Liver (tissue), 8 donors: ENCODE measurements at regions not wholly inside any gene's neighbourhood (a gene's known extent, or its start where the extent isn't known, plus 50 kb on each side); places are given as distances from the start of the nearest gene placed in this dataset.

Source experiments
- DNase-seq: peaks from one replicate; pipeline ENCODE4 v3.0.0-alpha.2; 2017; ENCODE audit warnings: low spot score
- H3K27ac ChIP-seq, 2 donors: one replicate each; pipeline ENCODE4 v1.7.0; 2013; ENCODE audit warnings: inconsistent platforms in 2 of 2, low read length in 2 of 2, control low read depth in 1 of 2, low read depth in 1 of 2, mild to moderate bottlenecking in 1 of 2
- H3K27me3 ChIP-seq, 4 donors: one replicate each; pipeline versions ENCODE4 v1.6.1 to v1.7.0; 2013; ENCODE audit warnings: low read length in 3 of 4, inconsistent platforms in 1 of 4, mild to moderate bottlenecking in 1 of 4, moderate library complexity in 1 of 4; ENCODE audit not compliant: control insufficient read depth in 4 of 4, insufficient read depth in 4 of 4
- H3K36me3 ChIP-seq, 4 donors: one replicate each; pipeline versions ENCODE4 v1.6.1 to v1.7.0; 2013; ENCODE audit warnings: low read length in 3 of 4, mild to moderate bottlenecking in 3 of 4, low read depth in 1 of 4, moderate library complexity in 1 of 4; ENCODE audit not compliant: control insufficient read depth in 4 of 4, insufficient read depth in 3 of 4
- H3K4me1 ChIP-seq, 4 donors: one replicate each; pipeline versions ENCODE4 v1.6.1 to v1.7.0; 2013; ENCODE audit warnings: low read length in 3 of 4, mild to moderate bottlenecking in 3 of 4, moderate library complexity in 1 of 4; ENCODE audit not compliant: control insufficient read depth in 4 of 4, insufficient read depth in 4 of 4
- H3K4me3 ChIP-seq, 3 donors: one replicate each; pipeline versions ENCODE4 v1.6.1 to v1.7.0; 2013; ENCODE audit warnings: low read length in 3 of 3, control low read depth in 1 of 3, low read depth in 1 of 3, mild to moderate bottlenecking in 1 of 3
- H3K9ac ChIP-seq, 2 donors: one replicate each; pipeline ENCODE4 v1.7.0; 2013; ENCODE audit warnings: low read length in 2 of 2, mild to moderate bottlenecking in 2 of 2, moderate library complexity in 2 of 2, control low read depth in 1 of 2, low read depth in 1 of 2
- H3K9me3 ChIP-seq, 4 donors: one replicate each; pipeline versions ENCODE4 v1.6.1 to v1.7.0; 2013; ENCODE audit warnings: low read length in 3 of 4; ENCODE audit not compliant: control insufficient read depth in 4 of 4
- EGR1 ChIP-seq, 2 donors: IDR thresholded peaks; 2 replicates each; pipeline ENCODE4 v1.6.1; 2016 to 2018; ENCODE audit warnings: antibody characterized with exemption in 2 of 2, low read depth in 2 of 2
- FOXA1 ChIP-seq: IDR thresholded peaks from 2 replicates; pipeline ENCODE4 v1.6.1; 2016; ENCODE audit warnings: antibody characterized with exemption
- FOXA2 ChIP-seq: IDR thresholded peaks from 2 replicates; pipeline ENCODE4 v1.6.1; 2016; ENCODE audit warnings: antibody characterized with exemption
- GABPA ChIP-seq, 2 donors: IDR thresholded peaks in 1 of 2; conservative IDR thresholded peaks in 1 of 2; 2 replicates each; pipeline ENCODE4 v1.6.1; 2016; ENCODE audit warnings: antibody characterized with exemption in 2 of 2, mild to moderate bottlenecking in 1 of 2, moderate library complexity in 1 of 2
- HNF4A ChIP-seq, 2 donors: conservative IDR thresholded peaks; 2 replicates each; pipeline ENCODE4 v1.6.1; 2016; ENCODE audit warnings: antibody characterized with exemption in 2 of 2, mild to moderate bottlenecking in 2 of 2
- HNF4G ChIP-seq: IDR thresholded peaks from 2 replicates; pipeline ENCODE4 v1.6.1; 2016; ENCODE audit warnings: antibody characterized with exemption
- JUND ChIP-seq, 2 donors: IDR thresholded peaks; 2 replicates each; pipeline ENCODE4 v1.6.1; 2016; ENCODE audit warnings: antibody characterized with exemption in 2 of 2
- RAD21 ChIP-seq, 2 donors: IDR thresholded peaks; 2 replicates each; pipeline ENCODE4 v1.6.1; 2016; ENCODE audit warnings: antibody characterized with exemption in 2 of 2, mild to moderate bottlenecking in 2 of 2
- RXRA ChIP-seq, 2 donors: IDR thresholded peaks; 2 replicates each; pipeline ENCODE4 v1.6.1; 2017 to 2018; ENCODE audit warnings: antibody characterized with exemption in 2 of 2, mild to moderate bottlenecking in 1 of 2
- SP1 ChIP-seq: IDR thresholded peaks from 2 replicates; pipeline ENCODE4 v1.6.1; 2018; ENCODE audit warnings: antibody characterized with exemption, mild to moderate bottlenecking
- TAF1 ChIP-seq: conservative IDR thresholded peaks from 2 replicates; pipeline ENCODE4 v1.6.1; 2016; ENCODE audit warnings: antibody characterized with exemption, mild to moderate bottlenecking
- YY1 ChIP-seq: IDR thresholded peaks from 2 replicates; pipeline ENCODE4 v1.6.1; 2016; ENCODE audit warnings: antibody characterized with exemption, mild to moderate bottlenecking
- WGBS: extraction: QIAGEN DNeasy Blood & Tissue Kit; methylation state at CpG from one replicate; pipeline ENCODE4 v1.1.7; 2013; 5-methylcytosine and 5-hydroxymethylcytosine counted together
- TF ChIP-seq, protein P1 (sequence below): IDR thresholded peaks from 2 replicates; pipeline ENCODE4 v1.6.1; 2016; ENCODE audit warnings: antibody characterized with exemption
- TF ChIP-seq, protein P2 (sequence below): IDR thresholded peaks from 2 replicates; pipeline ENCODE4 v1.6.1; 2016; ENCODE audit warnings: antibody characterized with exemption
- TF ChIP-seq, protein P3 (sequence below): IDR thresholded peaks from 2 replicates; pipeline ENCODE4 v1.6.1; 2016; ENCODE audit warnings: antibody characterized with exemption, mild to moderate bottlenecking
- TF ChIP-seq, protein P4 (sequence below): fragments of 150-350 bp; IDR thresholded peaks from 2 replicates; pipeline ENCODE4 v1.5.1; 2017; ENCODE audit warnings: improper control_type of control experiment, low read depth, low read length; ENCODE audit not compliant: missing input control
- donor health status: healthy.
- donor health status: healthy.
- donor health status: healthy.
- donor health status: healthy.
- donor health status: healthy.

GRCh38 chr13:107643615-107644014 is 571.7 kb downstream of the LIG4 start:
- H3K36me3 ChIP-seq = no peaks in the 10 kb centered on the region
- no peak for DNase-seq
- H3K9me3 ChIP-seq = no peaks in the 10 kb centered on the region
- H3K27ac ChIP-seq = no peak overlapping the region
- peaks cover 0 to 2% (median 0%) of the 10 kb centered on the region in 4 donors for H3K27me3 ChIP-seq
- H3K4me1 ChIP-seq = no peaks in the 10 kb centered on the region
- TF ChIP-seq RXRA (IDR thresholded peaks at IDR 0.05) (no peak), JUND (IDR thresholded peaks at IDR 0.05) (no peak), FOXA2 (no peak), EGR1 (IDR thresholded peaks at IDR 0.05; ENCODE audit: low read depth in 2 of 2) (no peak), RAD21 (IDR thresholded peaks at IDR 0.05) (no peak), SP1 (no peak), GABPA (IDR thresholded peaks at IDR 0.05 in 1 of 2, conservative IDR thresholded peaks at IDR 0.05 in 1 of 2) (no peak), YY1 (no peak)
- TF ChIP-seq, protein P1, sequence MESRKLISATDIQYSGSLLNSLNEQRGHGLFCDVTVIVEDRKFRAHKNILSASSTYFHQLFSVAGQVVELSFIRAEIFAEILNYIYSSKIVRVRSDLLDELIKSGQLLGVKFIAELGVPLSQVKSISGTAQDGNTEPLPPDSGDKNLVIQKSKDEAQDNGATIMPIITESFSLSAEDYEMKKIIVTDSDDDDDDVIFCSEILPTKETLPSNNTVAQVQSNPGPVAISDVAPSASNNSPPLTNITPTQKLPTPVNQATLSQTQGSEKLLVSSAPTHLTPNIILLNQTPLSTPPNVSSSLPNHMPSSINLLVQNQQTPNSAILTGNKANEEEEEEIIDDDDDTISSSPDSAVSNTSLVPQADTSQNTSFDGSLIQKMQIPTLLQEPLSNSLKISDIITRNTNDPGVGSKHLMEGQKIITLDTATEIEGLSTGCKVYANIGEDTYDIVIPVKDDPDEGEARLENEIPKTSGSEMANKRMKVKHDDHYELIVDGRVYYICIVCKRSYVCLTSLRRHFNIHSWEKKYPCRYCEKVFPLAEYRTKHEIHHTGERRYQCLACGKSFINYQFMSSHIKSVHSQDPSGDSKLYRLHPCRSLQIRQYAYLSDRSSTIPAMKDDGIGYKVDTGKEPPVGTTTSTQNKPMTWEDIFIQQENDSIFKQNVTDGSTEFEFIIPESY = no peak
- TF ChIP-seq, protein P2, sequence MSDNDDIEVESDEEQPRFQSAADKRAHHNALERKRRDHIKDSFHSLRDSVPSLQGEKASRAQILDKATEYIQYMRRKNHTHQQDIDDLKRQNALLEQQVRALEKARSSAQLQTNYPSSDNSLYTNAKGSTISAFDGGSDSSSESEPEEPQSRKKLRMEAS = no peak
- no peak overlapping the region for H3K9ac ChIP-seq
- H3K4me3 ChIP-seq = no peak overlapping the region
- 86% methylated on average over 1 of the region's 1 CpG for WGBS

DNA sequence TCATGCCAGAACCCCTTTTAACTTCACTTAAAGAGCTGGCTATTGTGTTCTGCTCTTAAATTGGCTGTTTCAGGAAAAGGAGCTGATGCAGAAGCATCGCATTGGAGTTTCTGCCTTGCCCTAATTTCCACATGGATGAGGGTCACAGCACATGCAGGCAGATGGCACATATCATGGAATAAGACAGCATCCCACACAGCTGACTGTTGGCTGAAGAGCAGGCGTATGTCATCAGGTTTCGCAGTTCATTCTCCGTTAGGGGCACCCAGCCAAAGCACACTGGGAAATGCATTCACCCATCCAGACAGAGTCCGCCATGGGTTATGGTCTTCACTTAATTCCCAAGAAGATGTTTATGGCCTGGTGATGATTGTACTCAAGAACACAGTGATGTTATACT is 572.5 kb downstream of the LIG4 start:
- no peaks in the 10 kb centered on the region for H3K9me3 ChIP-seq
- H3K27me3 ChIP-seq = no peaks in the 10 kb centered on the region
- no peaks in the 10 kb centered on the region for H3K36me3 ChIP-seq
- no peak overlapping the region for H3K4me3 ChIP-seq
- WGBS = 87% methylated on average over 5 of the region's 5 CpGs
- TF ChIP-seq, protein P1 = no peak
- TF ChIP-seq, protein P3, sequence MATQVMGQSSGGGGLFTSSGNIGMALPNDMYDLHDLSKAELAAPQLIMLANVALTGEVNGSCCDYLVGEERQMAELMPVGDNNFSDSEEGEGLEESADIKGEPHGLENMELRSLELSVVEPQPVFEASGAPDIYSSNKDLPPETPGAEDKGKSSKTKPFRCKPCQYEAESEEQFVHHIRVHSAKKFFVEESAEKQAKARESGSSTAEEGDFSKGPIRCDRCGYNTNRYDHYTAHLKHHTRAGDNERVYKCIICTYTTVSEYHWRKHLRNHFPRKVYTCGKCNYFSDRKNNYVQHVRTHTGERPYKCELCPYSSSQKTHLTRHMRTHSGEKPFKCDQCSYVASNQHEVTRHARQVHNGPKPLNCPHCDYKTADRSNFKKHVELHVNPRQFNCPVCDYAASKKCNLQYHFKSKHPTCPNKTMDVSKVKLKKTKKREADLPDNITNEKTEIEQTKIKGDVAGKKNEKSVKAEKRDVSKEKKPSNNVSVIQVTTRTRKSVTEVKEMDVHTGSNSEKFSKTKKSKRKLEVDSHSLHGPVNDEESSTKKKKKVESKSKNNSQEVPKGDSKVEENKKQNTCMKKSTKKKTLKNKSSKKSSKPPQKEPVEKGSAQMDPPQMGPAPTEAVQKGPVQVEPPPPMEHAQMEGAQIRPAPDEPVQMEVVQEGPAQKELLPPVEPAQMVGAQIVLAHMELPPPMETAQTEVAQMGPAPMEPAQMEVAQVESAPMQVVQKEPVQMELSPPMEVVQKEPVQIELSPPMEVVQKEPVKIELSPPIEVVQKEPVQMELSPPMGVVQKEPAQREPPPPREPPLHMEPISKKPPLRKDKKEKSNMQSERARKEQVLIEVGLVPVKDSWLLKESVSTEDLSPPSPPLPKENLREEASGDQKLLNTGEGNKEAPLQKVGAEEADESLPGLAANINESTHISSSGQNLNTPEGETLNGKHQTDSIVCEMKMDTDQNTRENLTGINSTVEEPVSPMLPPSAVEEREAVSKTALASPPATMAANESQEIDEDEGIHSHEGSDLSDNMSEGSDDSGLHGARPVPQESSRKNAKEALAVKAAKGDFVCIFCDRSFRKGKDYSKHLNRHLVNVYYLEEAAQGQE = no peak
- no peak for TF ChIP-seq TAF1
- TF ChIP-seq FOXA2 = no peak
- no peak for TF ChIP-seq RAD21 (IDR thresholded peaks at IDR 0.05)
- no peak for TF ChIP-seq HNF4G
- no peak for TF ChIP-seq HNF4A (conservative IDR thresholded peaks at IDR 0.05)
- TF ChIP-seq RXRA (IDR thresholded peaks at IDR 0.05) = no peak
- no peak for TF ChIP-seq FOXA1
- TF ChIP-seq, protein P4, sequence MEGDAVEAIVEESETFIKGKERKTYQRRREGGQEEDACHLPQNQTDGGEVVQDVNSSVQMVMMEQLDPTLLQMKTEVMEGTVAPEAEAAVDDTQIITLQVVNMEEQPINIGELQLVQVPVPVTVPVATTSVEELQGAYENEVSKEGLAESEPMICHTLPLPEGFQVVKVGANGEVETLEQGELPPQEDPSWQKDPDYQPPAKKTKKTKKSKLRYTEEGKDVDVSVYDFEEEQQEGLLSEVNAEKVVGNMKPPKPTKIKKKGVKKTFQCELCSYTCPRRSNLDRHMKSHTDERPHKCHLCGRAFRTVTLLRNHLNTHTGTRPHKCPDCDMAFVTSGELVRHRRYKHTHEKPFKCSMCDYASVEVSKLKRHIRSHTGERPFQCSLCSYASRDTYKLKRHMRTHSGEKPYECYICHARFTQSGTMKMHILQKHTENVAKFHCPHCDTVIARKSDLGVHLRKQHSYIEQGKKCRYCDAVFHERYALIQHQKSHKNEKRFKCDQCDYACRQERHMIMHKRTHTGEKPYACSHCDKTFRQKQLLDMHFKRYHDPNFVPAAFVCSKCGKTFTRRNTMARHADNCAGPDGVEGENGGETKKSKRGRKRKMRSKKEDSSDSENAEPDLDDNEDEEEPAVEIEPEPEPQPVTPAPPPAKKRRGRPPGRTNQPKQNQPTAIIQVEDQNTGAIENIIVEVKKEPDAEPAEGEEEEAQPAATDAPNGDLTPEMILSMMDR = no peak
- TF ChIP-seq GABPA (IDR thresholded peaks at IDR 0.05 in 1 of 2, conservative IDR thresholded peaks at IDR 0.05 in 1 of 2) = no peak
- TF ChIP-seq JUND (IDR thresholded peaks at IDR 0.05) = no peak
- no peak overlapping the region for H3K27ac ChIP-seq
- DNase-seq = no peak
- H3K9ac ChIP-seq = no peak overlapping the region
- no peaks in the 10 kb centered on the region for H3K4me1 ChIP-seq
